NOMO-1 (cell line): ENCODE measurements at regions not wholly inside any gene's neighbourhood (a gene's known extent, or its start where the extent isn't known, plus 50 kb on each side); places are given as distances from the start of the nearest gene placed in this dataset.

Source experiments
- DNase-seq, 2 experiments: peaks; one replicate each; lab custom pipeline; 2025; ENCODE audit not compliant: unreplicated experiment in 2 of 2; lab: John Stamatoyannopoulos, UW

GRCh38 chr16:74035816-74036215 is 260.8 kb upstream of the PSMD7 start:
- peak in 1 of 2 experiments; percentile 15 for DNase-seq

DNA sequence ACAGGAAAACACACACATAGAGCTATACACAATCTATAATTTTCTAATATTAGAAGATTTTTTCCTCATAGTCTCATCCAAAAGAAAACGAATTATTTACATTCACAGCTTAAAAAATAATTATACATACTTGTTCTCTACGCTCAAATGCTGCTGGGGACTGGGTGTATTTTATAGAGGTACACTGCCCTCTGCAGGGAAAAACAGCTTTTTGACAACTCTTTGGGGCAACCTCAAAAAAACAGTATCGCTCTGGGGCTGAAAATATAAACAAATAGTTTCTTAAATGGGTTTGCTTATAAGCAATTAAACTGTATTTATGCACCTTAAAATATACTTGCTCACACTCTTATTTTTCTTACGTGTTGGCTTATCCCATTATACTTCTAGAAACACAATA is 261.8 kb upstream of the PSMD7 start:
- no peak for DNase-seq

DNA sequence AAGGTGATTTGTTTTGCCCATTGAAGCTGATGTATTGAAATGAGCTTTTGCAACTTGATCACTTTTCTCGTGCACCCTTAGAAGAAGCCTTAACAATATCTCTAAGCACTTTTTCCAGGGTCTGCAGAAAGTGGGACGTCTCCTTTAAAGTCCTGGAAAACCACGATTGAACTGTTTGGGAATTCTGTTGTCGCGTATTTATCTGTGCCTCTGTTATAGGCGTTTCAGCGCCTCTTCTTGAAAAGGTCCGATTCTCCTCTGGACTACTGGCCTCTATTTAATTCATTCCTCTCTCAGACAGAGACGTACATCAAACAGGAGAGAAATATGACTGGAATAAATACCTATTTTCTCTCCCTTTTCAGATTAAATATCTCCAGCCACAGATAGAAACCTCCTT is 262.4 kb upstream of the PSMD7 start:
- no peak for DNase-seq

DNA sequence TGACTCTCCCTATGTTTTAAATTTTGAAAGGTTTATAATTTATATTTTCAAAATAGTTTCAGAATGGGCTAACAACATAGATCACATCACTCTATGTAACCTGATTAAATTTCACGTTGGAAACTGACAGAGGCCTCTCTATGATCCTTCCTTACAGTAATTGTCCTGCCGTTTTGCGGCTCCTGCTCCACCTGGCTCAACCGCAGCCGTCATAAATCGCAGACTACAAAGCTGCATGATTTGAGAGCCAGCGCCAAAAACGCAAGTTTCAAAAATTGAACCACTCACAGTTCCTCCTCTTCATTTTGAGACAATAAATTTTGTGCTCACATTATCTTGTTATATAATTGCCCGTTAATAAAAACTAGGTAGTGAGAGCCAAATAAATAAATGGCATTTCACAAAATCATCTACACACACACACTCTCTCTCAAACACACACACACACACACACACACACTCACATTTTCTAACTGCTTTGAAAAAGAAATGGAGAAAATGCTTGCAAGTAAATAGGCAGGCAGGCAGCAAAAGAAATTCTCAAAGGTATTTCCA is 263.1 kb upstream of the PSMD7 start:
- DNase-seq: no peak

- no peak for DNase-seq
Observed at GRCh38 chr16:74031551-74031950, 265.1 kb upstream of the PSMD7 start.

DNA sequence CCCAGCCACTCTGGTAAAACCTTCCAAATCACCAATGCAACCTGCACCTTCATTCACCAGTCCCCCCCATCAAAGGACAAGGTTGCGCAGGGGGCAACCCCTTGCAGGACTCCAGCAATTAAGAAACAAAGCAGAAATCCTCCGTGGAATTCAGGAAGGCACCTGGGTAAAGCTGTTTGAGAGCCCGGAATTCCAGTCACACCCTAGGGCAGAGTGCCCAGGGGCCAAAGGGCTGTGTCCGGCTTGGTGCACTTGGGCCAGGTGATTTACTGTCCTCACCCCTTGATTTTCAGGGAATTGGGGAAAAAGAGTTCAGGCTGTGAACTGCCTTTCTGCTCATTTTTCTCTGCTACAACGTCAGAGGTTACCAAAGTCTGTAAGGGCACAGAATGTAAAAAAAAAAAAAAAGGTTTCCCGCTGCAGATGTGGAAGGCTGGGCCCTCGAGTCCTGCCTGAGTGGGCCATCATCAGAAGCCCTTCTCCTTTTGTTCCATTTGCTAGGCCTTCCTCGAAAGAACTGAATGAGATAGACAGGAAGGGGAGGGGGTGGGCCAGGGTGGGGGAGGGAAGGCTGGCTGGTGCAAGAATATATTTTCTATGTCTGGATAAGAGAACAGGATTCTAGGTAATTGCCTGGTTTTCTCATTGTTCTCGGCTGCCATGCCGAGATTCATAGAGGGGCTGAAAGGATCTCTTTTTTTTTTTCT is 266.5 kb upstream of the PSMD7 start:
- DNase-seq: no peak

DNA sequence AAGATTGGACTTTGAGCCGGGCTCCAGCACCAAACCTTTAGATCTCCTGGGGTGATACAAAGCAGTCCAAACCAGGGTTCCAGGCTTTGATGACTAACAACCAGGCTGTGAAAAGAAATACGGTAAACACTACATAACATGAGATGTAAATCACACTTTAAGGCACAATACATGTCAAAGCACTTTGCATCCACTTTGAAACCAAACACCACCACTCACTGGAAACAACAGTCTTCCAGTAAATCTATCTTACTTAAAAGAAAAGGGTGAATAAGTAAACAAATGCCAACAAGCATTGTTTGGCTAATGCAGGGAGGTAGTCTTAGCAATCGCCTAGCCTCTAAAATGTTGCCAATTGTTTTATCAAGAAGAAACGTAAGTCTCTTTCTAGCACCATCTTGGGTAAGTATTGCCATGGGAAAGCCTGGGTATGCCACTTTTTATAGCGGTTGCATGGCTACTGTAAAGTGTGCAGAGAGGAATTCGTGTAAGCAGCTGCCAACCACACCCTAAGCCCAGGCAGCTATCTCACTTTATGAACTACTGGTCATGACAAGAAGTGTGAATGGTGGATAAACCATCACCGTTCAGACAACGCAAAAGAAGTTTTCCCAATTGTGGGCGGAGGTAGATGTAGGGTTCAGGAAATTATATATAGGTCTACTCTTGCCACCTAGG is 267.4 kb upstream of the PSMD7 start:
- no peak for DNase-seq

- DNase-seq: no peak
Observed at GRCh38 chr16:74026373-74027281, 270.0 kb upstream of the PSMD7 start.

GRCh38 chr16:74024953-74025352 is 271.7 kb upstream of the PSMD7 start:
- no peak for DNase-seq

DNA sequence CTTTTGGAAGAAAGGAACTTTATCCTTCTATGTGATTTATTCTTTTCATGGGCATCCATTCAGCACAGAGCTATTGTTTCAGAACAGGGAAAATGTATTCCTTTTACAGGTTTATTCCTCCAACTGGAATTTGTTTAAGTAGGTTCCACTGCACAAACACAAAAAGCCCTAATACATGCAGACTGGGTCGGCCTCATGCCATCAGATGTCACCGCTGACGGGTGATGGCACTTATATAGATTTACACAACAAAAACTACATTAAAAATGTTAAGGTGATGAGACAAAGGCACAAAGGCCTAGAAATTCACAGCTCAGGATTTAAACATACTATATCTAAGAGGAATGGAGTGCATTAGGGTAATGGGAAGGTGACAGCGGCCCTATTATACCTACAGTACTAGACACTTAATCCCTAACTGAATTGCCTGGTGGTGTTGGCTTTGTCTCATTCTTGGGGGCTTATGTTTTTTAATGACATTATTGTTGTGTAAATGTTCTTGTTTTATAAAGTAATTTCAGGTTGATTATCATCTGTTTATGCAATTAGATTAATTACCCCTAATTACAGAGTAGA is 276.4 kb upstream of the PSMD7 start:
- no peak for DNase-seq

DNA sequence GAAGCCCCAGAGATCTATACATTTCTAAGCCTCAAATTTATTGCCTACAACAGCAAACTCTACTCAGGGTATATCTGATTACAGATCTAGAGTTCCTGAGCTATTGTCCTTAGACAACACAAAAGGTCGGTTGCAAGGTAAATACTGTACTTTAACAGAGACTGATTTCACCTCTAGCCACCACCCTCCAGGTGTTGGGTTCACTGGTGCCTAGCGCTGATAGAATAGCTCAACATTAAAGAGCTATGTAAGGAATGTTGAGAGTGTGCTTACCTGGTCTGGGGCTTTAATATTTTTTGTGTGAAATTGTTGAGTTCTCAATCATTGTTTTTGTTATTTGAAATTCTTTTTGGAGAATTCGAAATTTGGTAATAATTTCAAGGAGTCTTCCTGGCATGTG is 277.0 kb upstream of the PSMD7 start:
- DNase-seq: no peak

DNA sequence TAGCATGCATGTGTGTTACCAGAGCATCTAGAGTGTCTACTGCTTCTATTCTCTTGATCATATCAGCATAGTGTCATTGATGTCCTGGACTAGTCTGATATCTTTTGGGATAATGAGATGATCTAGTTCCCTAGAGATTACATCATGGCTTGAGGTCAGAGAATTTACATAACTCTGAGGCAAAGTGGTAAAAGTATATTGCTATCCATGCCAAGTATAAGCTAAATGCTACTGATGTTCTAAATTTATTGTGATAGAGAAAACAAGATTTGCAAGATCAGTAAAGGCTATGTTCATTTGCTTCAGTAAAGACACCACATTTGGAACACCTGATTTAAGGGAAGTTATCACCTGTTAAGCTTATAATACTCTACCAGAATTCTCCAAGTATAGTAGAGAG is 280.7 kb upstream of the PSMD7 start:
- no peak for DNase-seq

- no peak for DNase-seq
Observed at GRCh38 chr16:73998707-73999106, 297.9 kb upstream of the PSMD7 start.

DNA sequence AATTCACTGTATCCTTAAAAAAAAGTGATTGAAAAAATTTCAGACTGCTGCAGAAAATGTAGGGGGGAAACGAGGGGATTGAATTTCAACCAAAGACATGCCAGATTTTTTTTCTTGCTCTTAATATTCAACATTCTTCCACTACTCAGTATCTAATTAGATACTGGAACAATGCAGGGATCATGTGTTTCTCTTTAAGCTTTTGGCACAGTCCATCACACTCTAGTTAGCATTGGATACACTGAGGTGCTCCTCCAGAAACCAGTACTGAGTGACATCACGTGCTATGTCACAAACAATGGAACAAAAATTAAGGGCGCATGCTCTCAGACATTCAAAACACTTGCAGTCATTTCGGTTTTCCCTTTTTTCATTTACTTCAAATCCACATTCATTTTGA is 298.6 kb upstream of the PSMD7 start:
- no peak for DNase-seq

DNA sequence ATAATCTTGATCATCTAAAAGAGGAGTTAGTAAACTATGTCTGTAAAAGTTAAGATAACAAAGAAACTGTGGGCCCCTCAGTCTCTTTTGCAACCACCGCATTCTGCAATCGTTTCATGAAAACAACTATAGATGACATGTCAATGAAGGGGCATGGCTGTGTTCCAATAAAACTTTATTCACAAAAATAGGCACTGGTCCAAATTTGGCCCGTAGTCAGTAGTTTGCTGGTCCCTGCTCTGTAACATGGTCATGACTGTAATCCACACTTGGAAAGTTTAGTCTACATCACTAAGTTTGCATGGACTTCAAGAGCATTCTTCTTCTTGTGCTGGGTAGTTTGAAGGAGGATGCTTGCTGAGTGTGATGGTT is 299.3 kb upstream of the PSMD7 start:
- no peak for DNase-seq

DNA sequence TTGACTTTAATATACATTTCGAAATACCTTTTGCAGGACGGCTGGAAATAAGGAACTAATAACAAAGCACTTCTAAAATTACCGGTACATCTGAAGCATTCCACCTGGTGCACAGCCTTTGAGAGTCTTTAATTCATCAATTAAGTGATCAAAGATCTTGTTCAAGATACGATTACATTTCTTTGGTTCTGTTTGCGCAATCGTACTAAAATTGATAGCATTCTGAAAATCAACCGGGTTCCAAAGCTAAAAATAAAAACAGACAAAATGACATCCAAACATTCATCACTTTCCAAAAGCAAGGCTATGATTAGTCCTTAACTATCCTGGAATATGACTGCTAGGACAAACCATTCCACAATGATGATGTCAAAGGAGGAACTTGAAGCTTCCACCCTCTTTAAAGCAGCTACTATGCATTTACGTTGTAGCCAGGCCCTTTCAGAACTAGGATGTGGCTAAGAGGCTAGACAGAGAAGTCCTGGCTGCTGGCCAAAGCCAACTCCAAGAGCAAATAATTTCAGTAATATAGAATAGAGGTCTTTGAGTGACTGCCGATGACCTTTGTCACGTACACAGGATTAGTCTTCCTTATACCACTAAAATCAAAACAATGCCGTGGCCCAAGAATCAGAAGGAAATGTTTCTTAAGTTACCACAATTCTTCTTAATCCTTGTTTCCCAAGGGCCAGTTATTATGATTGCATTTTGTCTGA is 299.8 kb upstream of the PSMD7 start:
- DNase-seq: no peak

DNA sequence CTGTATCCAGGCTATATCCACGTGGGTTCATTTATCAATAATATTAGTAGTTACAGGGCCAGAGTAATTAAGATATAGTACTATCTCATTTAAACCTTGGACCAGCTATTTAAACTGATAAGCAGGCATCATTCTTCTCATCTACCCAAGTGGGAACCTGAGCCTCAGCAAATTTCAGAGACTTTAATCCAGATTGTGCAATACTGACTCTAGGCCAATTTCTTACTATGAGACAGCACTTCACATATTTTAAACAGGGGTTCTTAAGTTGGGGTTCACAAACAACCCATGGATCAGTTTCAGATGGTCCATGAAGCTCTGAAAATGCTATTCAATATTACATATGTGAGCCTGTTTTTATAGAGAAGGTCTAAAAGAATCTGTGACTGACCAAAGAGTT is 302.7 kb upstream of the PSMD7 start:
- no peak for DNase-seq

DNA sequence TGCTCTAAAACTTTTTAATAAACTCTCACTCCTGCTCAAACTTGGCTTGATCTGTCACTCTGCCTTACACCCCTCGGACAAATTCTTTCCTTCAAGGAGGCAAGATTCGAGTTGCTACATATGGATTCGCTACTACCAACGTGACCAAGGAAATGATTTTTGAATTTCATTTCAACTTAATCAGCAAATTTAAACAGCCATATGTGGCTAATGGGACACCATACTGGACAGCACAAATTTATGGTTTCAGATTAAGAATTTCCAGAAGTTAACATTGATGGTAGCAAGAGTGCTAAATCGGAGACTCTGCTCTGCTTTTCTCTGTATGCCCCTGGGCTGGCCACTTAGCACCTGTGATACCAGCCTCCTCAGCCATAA is 318.2 kb upstream of the PSMD7 start:
- DNase-seq: no peak

DNA sequence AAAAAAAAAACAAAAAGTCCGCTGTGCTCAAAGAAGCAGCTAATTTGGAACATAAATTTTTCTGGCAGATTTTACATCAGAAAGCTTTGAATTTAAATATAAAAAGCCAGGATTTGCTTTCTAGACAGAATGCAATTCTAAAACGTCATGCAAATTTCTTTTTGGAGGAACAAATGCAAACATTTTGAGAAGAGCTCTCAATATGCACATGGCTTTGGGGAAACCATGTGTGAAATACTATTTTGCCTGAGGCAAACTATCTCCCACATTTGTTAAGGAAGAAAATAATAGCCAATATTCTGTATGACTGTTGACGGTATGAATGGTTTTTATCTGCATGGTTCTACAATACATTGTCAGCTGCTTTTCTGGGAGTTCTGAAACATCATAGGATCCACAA is 320.0 kb upstream of the PSMD7 start:
- DNase-seq: no peak

- no peak for DNase-seq
Observed at GRCh38 chr16:73973174-73973573, 323.4 kb upstream of the PSMD7 start.
